Lower leg skin (tissue), 3 donors: ENCODE measurements at regions not wholly inside any gene's neighbourhood (a gene's known extent, or its start where the extent isn't known, plus 50 kb on each side); places are given as distances from the start of the nearest gene placed in this dataset.

Experiments
- CTCF ChIP-seq, 3 donors: fragments of 450-650 bp; IDR thresholded peaks; one replicate each; pipeline ENCODE4 v1.5.1; 2016; ENCODE audit warnings: antibody characterized with exemption in 3 of 3, mild to moderate bottlenecking in 3 of 3, moderate library complexity in 2 of 3
- POLR2A ChIP-seq, 2 donors: fragments of 450-650 bp; IDR thresholded peaks; one replicate each; pipeline ENCODE4 v1.6.1; 2016 to 2017; ENCODE audit warnings: antibody characterized with exemption in 2 of 2, mild to moderate bottlenecking in 1 of 2, moderate library complexity in 1 of 2

GRCh38 chrX:137143864-137144263 is 110.1 kb upstream of the GPR101 start:
- TF ChIP-seq POLR2A (IDR thresholded peaks at IDR 0.05) (no peak), CTCF (IDR thresholded peaks at IDR 0.05) (no peak)
